ENCODE measurements at regions not wholly inside any gene's neighbourhood (a gene's known extent, or its start where the extent isn't known, plus 50 kb on each side); places are given as distances from the start of the nearest gene placed in this dataset.

DNA sequence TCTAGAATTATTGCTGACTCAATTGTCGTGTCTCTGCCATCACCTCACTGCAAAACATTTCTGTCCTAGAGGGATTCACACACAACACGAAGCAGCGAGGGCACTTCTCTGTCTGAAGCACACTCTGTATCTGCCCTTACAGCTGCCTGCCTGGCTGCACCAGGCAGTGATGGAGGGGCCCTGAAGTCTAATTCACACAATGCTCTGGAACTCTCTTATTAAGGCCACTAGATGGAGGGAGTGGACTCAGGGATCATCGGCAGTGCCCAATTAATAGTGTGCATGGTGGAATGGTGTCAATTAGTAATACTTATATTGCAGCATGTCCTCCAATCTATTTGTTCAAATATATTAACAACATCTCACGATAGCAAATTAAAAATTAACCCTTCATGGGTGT is 157.5 kb upstream of the MAP1B start:
- peaks cover 8% of the 10 kb centered on the region for H3K9me3 Mint-ChIP-seq
- no peaks in the 10 kb centered on the region for H3K36me3 Mint-ChIP-seq (ENCODE audit: low read depth)
- no peak overlapping the region for H3K4me3 Mint-ChIP-seq
- peaks cover 19% of the 10 kb centered on the region for H3K27me3 Mint-ChIP-seq
- DNase-seq, result no peak
- H3K27ac Mint-ChIP-seq, result no peak overlapping the region
- no peaks in the 10 kb centered on the region for H3K4me1 Mint-ChIP-seq (ENCODE audit: low read depth)

DNA sequence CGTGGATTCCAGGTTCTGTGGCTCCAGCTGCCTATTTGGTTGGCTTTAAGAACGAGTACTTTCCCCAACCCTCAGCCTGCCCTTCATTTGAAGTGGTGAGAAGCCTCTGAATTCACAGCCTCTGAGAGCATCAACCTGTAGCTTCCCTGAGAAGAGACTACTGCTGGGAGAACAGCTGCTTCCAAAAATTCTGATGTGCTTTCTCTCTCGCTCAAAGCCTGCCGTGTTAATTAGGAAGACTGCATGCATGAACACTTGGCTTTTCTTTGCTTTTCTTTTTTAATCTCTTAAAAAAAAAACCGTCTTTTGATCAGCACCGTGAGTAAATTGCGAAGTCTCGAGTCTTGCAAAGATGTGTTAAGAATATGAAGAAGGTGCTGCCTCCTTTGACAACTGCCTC is 153.4 kb upstream of the MAP1B start:
- Mint-ChIP-seq H3K27ac (no peak overlapping the region), H3K36me3 (ENCODE audit: low read depth) (no peaks in the 10 kb centered on the region), H3K4me3 (no peak overlapping the region), H3K4me1 (ENCODE audit: low read depth) (no peaks in the 10 kb centered on the region), H3K9me3 (peaks cover 7% of the 10 kb centered on the region), H3K27me3 (peaks cover 19% of the 10 kb centered on the region)
- DNase-seq, result no peak

DNA sequence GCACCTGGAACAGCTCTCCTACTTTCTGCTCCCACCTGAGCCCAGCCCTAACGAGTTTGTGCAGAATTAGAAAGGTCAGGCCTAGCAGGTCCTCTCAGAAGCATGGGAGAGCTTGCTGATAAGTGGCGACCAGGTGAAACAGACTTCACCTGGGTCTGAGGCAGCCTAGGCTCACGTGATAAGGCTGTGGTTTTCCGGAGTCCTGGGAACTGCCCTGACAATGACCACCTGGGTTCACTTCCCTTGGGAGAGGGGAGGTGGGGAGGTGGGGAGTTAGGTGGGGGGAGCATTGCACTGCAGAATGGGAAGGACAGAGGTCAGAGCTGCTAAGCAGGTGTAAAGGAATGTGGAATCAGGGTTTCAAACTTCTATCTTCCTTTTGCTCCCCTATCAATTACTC is 152.9 kb upstream of the MAP1B start:
- no peaks in the 10 kb centered on the region for H3K36me3 Mint-ChIP-seq (ENCODE audit: low read depth)
- H3K4me3 Mint-ChIP-seq, result no peak overlapping the region
- peaks cover 19% of the 10 kb centered on the region for H3K27me3 Mint-ChIP-seq
- peaks cover 5% of the 10 kb centered on the region for H3K9me3 Mint-ChIP-seq
- H3K4me1 Mint-ChIP-seq (ENCODE audit: low read depth), result no peaks in the 10 kb centered on the region
- DNase-seq, result no peak
- no peak overlapping the region for H3K27ac Mint-ChIP-seq

DNA sequence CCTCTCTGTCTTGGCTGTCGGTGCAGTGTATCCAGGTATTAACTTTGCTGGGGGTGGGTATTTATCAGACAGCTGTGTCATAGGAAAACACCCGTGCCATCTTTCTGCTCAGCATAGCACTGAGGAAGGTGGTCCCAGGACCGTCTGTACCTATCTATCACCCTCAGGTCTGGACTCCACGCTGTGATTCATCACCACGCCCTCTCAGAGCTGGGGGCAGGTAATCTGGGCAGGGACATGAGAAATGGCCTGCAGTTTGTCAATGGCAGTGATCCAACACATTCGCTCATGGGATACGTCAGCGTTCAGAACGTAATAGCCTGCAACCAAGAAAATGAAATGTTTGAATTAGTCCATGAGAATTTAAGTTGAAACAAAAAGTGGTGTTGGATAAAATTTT is 151.6 kb upstream of the MAP1B start:
- H3K9me3 Mint-ChIP-seq, result no peaks in the 10 kb centered on the region
- no peak overlapping the region for H3K4me3 Mint-ChIP-seq
- H3K4me1 Mint-ChIP-seq (ENCODE audit: low read depth), result no peaks in the 10 kb centered on the region
- H3K27ac Mint-ChIP-seq, result no peak overlapping the region
- no peaks in the 10 kb centered on the region for H3K36me3 Mint-ChIP-seq (ENCODE audit: low read depth)
- no peak for DNase-seq
- peaks cover 19% of the 10 kb centered on the region for H3K27me3 Mint-ChIP-seq

DNA sequence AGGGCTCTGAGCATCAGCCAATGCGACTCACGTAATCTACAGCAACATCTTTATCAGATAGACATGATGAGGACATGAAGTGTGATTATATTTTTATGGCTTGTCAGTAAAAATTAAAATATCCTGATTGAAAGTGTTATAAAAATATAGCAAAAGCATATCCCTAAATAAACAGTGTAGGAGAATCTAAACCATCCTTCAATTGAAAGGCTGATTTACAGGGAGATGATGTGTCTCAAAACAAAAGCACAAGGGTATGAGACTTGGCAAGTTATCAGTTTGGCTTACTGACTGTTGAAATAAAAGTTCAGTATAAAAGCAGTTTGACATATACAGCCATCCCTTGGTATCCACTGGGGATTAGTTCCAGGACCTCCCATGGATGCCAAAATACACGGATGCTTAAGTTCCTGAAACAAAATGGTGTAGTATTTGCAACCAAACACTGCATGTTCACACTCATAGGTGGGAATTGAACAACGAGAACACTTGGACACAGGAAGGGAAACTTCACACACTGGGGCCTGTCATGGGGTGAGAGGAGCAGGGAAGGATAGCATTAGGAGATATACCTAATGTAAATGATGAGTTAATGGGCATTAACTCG is 149.9 kb upstream of the MAP1B start:
- Mint-ChIP-seq H3K36me3 (ENCODE audit: low read depth) (no peaks in the 10 kb centered on the region), H3K4me3 (no peak overlapping the region), H3K27me3 (peaks cover 9% of the 10 kb centered on the region), H3K4me1 (ENCODE audit: low read depth) (no peaks in the 10 kb centered on the region), H3K9me3 (no peaks in the 10 kb centered on the region), H3K27ac (no peak overlapping the region)
- no peak for DNase-seq

DNA sequence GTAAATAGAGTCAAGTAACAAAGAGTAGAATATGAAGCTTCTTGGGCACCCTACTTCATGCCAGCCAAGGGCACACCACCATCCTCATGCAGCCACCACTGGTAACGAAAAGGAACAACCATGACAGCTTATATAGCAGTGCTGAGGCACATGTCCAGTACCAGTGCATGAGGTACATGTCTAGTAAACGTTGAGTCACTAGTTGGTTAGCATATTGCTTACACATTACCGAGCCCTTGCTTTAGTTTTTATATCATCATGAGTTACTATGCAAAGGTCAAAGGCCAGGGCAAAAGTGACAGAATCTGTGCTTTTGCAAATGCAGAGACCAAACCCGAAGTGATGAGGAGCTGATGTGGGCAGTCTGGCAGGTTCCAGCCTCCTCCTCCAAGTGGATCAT is 147.1 kb upstream of the MAP1B start:
- H3K4me1 Mint-ChIP-seq (ENCODE audit: low read depth), result no peaks in the 10 kb centered on the region
- H3K27me3 Mint-ChIP-seq, result peaks cover 2% of the 10 kb centered on the region
- no peak for DNase-seq
- no peak overlapping the region for H3K4me3 Mint-ChIP-seq
- H3K27ac Mint-ChIP-seq, result no peak overlapping the region
- no peaks in the 10 kb centered on the region for H3K9me3 Mint-ChIP-seq
- no peaks in the 10 kb centered on the region for H3K36me3 Mint-ChIP-seq (ENCODE audit: low read depth)

DNA sequence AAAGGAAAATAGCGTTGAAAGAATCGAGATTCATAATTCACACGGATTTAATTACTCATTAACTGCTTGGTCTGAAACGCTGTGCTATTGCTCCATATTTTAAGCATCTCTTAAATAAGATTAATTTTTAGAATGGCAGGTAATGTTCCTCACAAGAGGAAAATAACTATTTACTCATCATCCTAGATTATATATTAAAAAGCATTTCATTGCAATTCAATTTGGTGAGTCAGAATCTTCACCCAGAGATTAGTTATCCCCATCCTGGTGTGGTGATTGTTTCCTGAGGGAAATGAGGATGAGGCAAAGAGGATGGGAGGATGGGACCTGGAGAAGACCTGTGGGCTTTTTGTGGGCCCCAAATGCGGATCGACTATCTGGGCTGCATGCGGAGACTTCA is 145.5 kb upstream of the MAP1B start:
- no peaks in the 10 kb centered on the region for H3K4me1 Mint-ChIP-seq (ENCODE audit: low read depth)
- no peak overlapping the region for H3K27ac Mint-ChIP-seq
- H3K27me3 Mint-ChIP-seq, result peaks cover 6% of the 10 kb centered on the region
- no peaks in the 10 kb centered on the region for H3K9me3 Mint-ChIP-seq
- no peak for DNase-seq
- no peaks in the 10 kb centered on the region for H3K36me3 Mint-ChIP-seq (ENCODE audit: low read depth)
- no peak overlapping the region for H3K4me3 Mint-ChIP-seq

DNA sequence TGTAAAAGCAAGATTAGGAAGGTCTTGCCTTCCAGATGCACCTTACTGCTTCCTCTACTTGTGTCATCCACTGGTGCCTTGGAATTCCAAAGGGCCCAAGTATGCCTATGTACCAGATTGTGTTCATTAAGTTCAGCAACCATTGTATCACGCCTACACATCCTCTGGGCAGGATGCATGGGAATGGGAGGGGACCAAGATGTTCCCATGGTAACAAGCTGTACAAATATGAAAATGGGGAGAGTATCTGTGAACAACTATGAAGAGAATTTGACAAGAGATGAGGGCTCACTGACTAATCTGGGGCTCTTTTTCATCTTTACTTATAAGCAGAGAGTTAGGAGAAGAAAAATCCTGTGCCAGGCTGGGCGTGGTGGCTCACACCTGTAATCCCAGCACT is 137.8 kb upstream of the MAP1B start:
- Mint-ChIP-seq H3K4me3 (no peak overlapping the region), H3K36me3 (ENCODE audit: low read depth) (no peaks in the 10 kb centered on the region), H3K9me3 (no peaks in the 10 kb centered on the region), H3K27me3 (peaks cover 18% of the 10 kb centered on the region), H3K27ac (no peak overlapping the region), H3K4me1 (ENCODE audit: low read depth) (no peaks in the 10 kb centered on the region)
- no peak for DNase-seq

DNA sequence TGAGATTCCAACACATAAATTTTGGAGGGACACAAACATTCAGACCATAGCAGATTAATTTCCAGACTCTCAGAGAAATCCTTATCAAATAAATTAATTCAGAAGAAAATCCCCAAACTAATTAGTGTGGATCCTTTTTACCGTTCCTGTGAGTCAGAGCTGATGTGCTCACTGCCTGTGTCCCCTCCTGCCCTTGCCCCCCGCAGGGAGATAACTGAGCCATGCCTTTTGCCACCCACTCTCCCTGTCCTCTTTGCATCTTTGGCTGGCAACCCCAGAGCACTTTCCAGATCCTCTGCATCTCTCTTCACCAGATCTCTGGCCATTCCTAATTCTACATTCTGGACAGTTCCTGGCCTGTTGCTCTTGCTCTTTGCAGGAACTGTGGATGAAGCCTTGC is 135.4 kb upstream of the MAP1B start:
- no peaks in the 10 kb centered on the region for H3K9me3 Mint-ChIP-seq
- H3K36me3 Mint-ChIP-seq (ENCODE audit: low read depth), result no peaks in the 10 kb centered on the region
- H3K27me3 Mint-ChIP-seq, result peaks cover 12% of the 10 kb centered on the region
- DNase-seq, result no peak
- no peak overlapping the region for H3K4me3 Mint-ChIP-seq
- no peaks in the 10 kb centered on the region for H3K4me1 Mint-ChIP-seq (ENCODE audit: low read depth)
- H3K27ac Mint-ChIP-seq, result no peak overlapping the region

DNA sequence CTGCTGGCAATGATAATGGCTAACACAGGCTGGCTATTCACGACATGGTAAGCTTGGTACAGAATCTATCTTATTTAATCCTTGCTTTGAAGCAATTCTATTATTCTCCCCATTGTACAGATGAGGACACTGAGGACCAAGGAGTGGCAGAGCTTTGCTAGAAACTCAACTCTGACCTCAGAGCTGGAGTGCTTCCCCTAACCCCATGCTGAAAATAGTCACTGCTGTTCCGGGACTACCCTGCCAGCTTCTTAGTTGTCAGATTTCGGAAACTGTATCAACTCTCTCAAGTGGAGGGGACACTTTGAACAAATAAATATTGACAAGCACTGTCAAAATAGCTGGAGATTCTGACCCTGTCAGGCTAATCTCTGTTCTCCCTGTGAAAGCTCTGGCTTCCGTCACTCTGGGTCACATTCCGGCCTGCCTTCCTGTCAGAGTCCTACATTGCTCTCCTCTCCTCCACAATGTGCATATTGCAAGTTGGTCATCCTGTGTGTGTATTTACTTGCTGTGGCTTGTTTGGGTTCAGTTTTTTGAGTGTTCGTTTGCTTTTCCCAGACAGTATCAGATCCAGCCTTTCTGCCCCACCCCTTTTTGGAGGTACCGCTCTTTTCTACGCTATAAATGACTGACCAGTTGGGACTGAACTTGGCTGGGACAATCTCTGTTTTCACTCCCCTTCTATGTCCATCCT is 134.3 kb upstream of the MAP1B start:
- no peak overlapping the region for H3K27ac Mint-ChIP-seq
- H3K4me3 Mint-ChIP-seq, result no peak overlapping the region
- H3K9me3 Mint-ChIP-seq, result no peaks in the 10 kb centered on the region
- no peaks in the 10 kb centered on the region for H3K36me3 Mint-ChIP-seq (ENCODE audit: low read depth)
- H3K4me1 Mint-ChIP-seq (ENCODE audit: low read depth), result no peaks in the 10 kb centered on the region
- DNase-seq, result no peak
- H3K27me3 Mint-ChIP-seq, result peaks cover 12% of the 10 kb centered on the region

DNA sequence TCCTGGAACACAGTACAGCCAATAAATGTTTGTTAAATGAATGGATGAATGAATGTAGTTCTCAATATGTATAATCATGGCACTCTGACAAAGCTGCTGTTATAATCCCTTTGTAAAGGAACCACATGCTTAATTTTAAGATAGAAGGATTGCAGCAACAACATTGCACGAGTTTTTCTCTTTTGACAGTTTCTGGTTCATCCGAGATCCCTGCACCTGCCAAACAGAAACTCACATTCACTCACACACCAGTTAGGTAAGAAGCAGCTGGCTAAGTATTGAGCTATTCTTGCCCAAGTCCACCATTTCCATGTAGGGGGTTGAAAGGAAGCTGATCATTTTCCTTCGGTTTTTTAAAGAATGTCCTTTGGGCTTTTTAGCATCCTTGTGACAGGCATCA is 133.7 kb upstream of the MAP1B start:
- Mint-ChIP-seq H3K36me3 (ENCODE audit: low read depth) (no peaks in the 10 kb centered on the region), H3K27ac (no peak overlapping the region)

DNA sequence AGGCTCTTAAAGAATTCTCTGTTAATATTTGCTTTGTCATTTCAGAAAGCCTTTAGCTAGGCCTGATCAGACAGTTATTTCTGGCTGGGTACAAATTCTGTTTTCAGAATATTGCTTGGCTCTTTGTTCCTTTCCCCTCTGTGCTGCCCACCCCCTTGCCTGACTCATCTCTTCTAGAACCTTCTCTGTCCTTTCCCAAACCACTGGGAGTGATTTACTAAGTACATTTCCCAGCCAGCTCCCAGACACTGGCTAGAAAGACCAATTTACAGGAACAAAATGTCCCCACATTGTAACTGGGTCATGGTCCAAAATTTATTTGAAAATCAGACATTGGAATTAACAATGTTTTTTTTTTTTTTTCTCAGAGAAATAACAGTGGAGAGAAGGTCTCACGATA is 133.1 kb upstream of the MAP1B start:
- Mint-ChIP-seq H3K27me3 (peaks cover 6% of the 10 kb centered on the region), H3K27ac (no peak overlapping the region), H3K9me3 (no peaks in the 10 kb centered on the region), H3K36me3 (ENCODE audit: low read depth) (no peaks in the 10 kb centered on the region), H3K4me3 (no peak overlapping the region), H3K4me1 (ENCODE audit: low read depth) (no peaks in the 10 kb centered on the region)
- DNase-seq, result no peak

More for the DNA sequence above, 133.7 kb upstream of the MAP1B start:
- DNase-seq, result no peak
- Mint-ChIP-seq H3K27me3 (peaks cover 12% of the 10 kb centered on the region), H3K4me1 (ENCODE audit: low read depth) (no peaks in the 10 kb centered on the region), H3K9me3 (no peaks in the 10 kb centered on the region), H3K4me3 (no peak overlapping the region)

DNA sequence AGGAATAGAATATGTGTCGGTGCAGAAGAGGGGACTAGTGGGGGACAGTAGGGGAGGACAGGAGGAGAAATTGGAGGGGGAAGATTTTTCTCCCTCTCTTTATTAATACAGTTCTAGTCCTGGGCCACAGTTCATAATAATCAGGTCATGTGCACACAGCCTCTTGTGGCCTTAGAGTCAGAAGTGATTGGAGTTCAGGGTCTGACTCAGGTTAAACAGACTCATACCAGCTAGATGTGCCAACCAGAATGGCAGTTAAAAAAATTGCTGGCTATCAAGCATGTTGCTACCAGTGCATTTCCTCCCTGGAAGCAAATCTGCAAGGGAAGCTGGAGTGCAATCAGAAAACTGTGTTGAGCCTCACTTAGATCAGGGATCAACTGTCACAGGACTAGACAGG is 132.7 kb upstream of the MAP1B start:
- Mint-ChIP-seq H3K27ac (no peak overlapping the region), H3K4me1 (ENCODE audit: low read depth) (no peaks in the 10 kb centered on the region), H3K4me3 (no peak overlapping the region), H3K36me3 (ENCODE audit: low read depth) (no peaks in the 10 kb centered on the region), H3K27me3 (peaks cover 3% of the 10 kb centered on the region), H3K9me3 (no peaks in the 10 kb centered on the region)
- no peak for DNase-seq

DNA sequence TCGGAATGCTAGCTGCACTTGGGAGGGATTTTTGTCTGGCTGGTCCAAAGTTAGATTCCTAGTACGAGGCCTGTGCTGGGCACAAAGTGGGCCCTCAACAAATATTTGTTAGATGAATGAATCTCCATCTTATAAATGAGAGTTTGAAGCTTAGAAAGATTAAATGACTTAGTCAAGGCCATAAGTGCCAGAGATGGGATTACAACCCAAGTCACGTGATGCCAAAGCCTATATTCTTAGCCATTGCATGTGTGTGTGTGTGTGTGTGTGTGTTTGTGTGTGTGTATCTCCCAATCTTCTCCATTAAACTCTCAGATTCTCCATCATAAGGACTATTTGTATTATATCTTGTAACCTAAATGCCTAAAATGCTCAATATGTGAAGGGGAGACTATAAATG is 130.8 kb upstream of the MAP1B start:
- Mint-ChIP-seq H3K4me3 (no peak overlapping the region), H3K27me3 (peaks cover 3% of the 10 kb centered on the region), H3K4me1 (ENCODE audit: low read depth) (no peaks in the 10 kb centered on the region), H3K27ac (no peak overlapping the region), H3K9me3 (no peaks in the 10 kb centered on the region), H3K36me3 (ENCODE audit: low read depth) (no peaks in the 10 kb centered on the region)
- no peak for DNase-seq

DNA sequence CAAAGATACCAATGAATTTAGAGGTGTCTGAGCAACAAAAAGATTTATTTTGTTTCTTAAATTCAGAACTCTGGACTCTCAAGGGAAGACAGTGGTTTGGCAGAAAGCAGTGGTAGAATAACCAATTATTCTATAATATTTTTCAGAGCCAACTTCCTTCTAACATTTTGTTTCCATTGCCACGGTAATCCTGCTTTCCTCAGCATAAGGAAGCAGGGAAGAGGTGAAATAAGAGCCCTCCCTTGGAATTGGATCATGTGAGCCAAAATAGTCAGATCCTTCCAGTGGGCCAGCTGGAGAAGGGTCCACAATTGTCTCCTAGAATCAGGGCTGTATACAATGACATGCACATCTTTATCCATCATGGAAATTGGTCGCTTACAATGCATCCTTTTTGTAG is 130.0 kb upstream of the MAP1B start:
- no peak for DNase-seq
- Mint-ChIP-seq H3K4me3 (no peak overlapping the region), H3K9me3 (peaks cover 3% of the 10 kb centered on the region), H3K27ac (no peak overlapping the region), H3K27me3 (peaks cover 2% of the 10 kb centered on the region), H3K4me1 (ENCODE audit: low read depth) (no peaks in the 10 kb centered on the region), H3K36me3 (ENCODE audit: low read depth) (no peaks in the 10 kb centered on the region)

DNA sequence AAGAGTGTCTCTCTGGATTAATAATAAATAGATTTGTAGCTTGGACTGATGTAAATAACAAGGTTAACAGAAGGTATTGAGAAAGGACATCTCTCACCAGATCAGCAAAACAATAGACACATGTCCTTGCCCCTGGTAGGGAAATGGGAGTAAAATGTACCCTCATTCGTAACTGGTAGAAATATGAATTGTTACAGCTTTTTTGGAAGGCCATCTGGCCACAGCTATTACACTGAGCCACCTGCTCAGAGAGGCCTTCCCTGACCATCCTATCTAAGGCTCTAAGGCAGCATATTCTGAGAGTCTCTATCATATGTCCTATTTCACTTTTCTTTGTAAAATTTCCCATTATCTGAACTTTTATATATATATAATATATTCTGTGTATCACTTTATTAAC is 129.1 kb upstream of the MAP1B start:
- Mint-ChIP-seq H3K4me3 (no peak overlapping the region), H3K27ac (no peak overlapping the region), H3K9me3 (peaks cover 11% of the 10 kb centered on the region), H3K36me3 (ENCODE audit: low read depth) (no peaks in the 10 kb centered on the region), H3K27me3 (peaks cover under 1% of the 10 kb centered on the region), H3K4me1 (ENCODE audit: low read depth) (no peaks in the 10 kb centered on the region)
- no peak for DNase-seq

Measured in activated T-cell treated with anti-CD3 and anti-CD28 coated beads, Interleukin-2, amount 50 U/mL, for 24 hours (primary cell).